ENCODE measurements at regions not wholly inside any gene's neighbourhood (a gene's known extent, or its start where the extent isn't known, plus 50 kb on each side); places are given as distances from the start of the nearest gene placed in this dataset.

- intact Hi-C loops (cut with DNase I; ENCODE audit: low total_unique reads): no loop called here
- Histone ChIP-seq H3K4me3 (no peak overlapping the region), H3K27me3 (no peaks in the 10 kb centered on the region), H3K9me3 (no peaks in the 10 kb centered on the region), H3K27ac (no peak overlapping the region), H3K36me3 (ENCODE audit: low read depth, missing control alignments) (no peaks in the 10 kb centered on the region), H3K4me1 (no peaks in the 10 kb centered on the region)
- no peak for DNase-seq
- no peak for TF ChIP-seq CTCF (IDR thresholded peaks at IDR 0.05)
- TF ChIP-seq POLR2A (IDR thresholded peaks at IDR 0.05): no peak
- 76 to 84% methylated on average over 2 of the region's 2 CpGs for WGBS, 2 donors
These were observed 228.5 kb downstream of the ICE1 start for GRCh38 chr5:5650949-5651348.

GRCh38 chr5:5650242-5650641 is 227.8 kb downstream of the ICE1 start:
- no peak overlapping the region for H3K27ac ChIP-seq
- TF ChIP-seq CTCF (IDR thresholded peaks at IDR 0.05) (no peak), POLR2A (IDR thresholded peaks at IDR 0.05) (no peak)
- H3K36me3 ChIP-seq (ENCODE audit: low read depth, missing control alignments): no peaks in the 10 kb centered on the region
- H3K27me3 ChIP-seq: no peaks in the 10 kb centered on the region
- no peak overlapping the region for H3K4me3 ChIP-seq
- no peaks in the 10 kb centered on the region for H3K9me3 ChIP-seq
- H3K4me1 ChIP-seq: no peaks in the 10 kb centered on the region
- WGBS, 2 donors: 69 to 76% methylated on average over 5 of the region's 5 CpGs
- intact Hi-C loops (cut with DNase I; ENCODE audit: low total_unique reads): no loop called here
- DNase-seq: no peak

- no peak overlapping the region for H3K27ac ChIP-seq
- no peaks in the 10 kb centered on the region for H3K27me3 ChIP-seq
- 67 to 72% methylated on average over 5 of the region's 5 CpGs for WGBS, 2 donors
- H3K9me3 ChIP-seq: no peaks in the 10 kb centered on the region
- TF ChIP-seq CTCF (IDR thresholded peaks at IDR 0.05) (no peak), POLR2A (IDR thresholded peaks at IDR 0.05) (no peak)
- no peaks in the 10 kb centered on the region for H3K4me1 ChIP-seq
- H3K4me3 ChIP-seq: no peak overlapping the region
- no peaks in the 10 kb centered on the region for H3K36me3 ChIP-seq (ENCODE audit: low read depth, missing control alignments)
- intact Hi-C loops (cut with DNase I; ENCODE audit: low total_unique reads): no loop called here
- no peak for DNase-seq
These were observed 227.2 kb downstream of the ICE1 start for GRCh38 chr5:5649641-5650040.

- WGBS, 2 donors: 91 to 92% methylated on average over 7 of the region's 7 CpGs
- Histone ChIP-seq H3K36me3 (ENCODE audit: low read depth, missing control alignments) (no peaks in the 10 kb centered on the region), H3K4me3 (no peak overlapping the region), H3K27me3 (no peaks in the 10 kb centered on the region), H3K4me1 (no peaks in the 10 kb centered on the region), H3K27ac (no peak overlapping the region), H3K9me3 (no peaks in the 10 kb centered on the region)
- DNase-seq: no peak
- TF ChIP-seq CTCF (IDR thresholded peaks at IDR 0.05): no peak
- TF ChIP-seq POLR2A (IDR thresholded peaks at IDR 0.05): no peak
- intact Hi-C loops (cut with DNase I; ENCODE audit: low total_unique reads): no loop called here
These were observed 226.2 kb downstream of the ICE1 start for GRCh38 chr5:5648694-5649093.

- Histone ChIP-seq H3K27me3 (no peaks in the 10 kb centered on the region), H3K27ac (no peak overlapping the region), H3K9me3 (no peaks in the 10 kb centered on the region), H3K4me3 (no peak overlapping the region), H3K36me3 (ENCODE audit: low read depth, missing control alignments) (no peaks in the 10 kb centered on the region), H3K4me1 (no peaks in the 10 kb centered on the region)
- TF ChIP-seq POLR2A (IDR thresholded peaks at IDR 0.05): no peak
- no peak for TF ChIP-seq CTCF (IDR thresholded peaks at IDR 0.05)
- 90 to 95% methylated on average over 5 of the region's 5 CpGs for WGBS, 2 donors
- intact Hi-C loops (cut with DNase I; ENCODE audit: low total_unique reads): no loop called here
- DNase-seq: no peak
These were observed 223.4 kb downstream of the ICE1 start for GRCh38 chr5:5645891-5646290.
